K562 (cell line): ENCODE measurements at regions not wholly inside any gene's neighbourhood (a gene's known extent, or its start where the extent isn't known, plus 50 kb on each side); places are given as distances from the start of the nearest gene placed in this dataset.

Source experiments
- ATAC-seq: fragments of 200-7000 bp; cut with Tn5 transposase; 3 replicates; pipeline ENCODE4 v1.9.1; 2020; ENCODE audit warnings: moderate library complexity
- BruUV-seq: library from RNA; stranded (reverse); fragments of 400-500 nt; replicated peaks from 2 replicates; lab custom pipeline; 2021; lab: Mats Ljungman, UMichigan
- CTCF ChIA-PET: fragments of 300-600 bp; formaldehyde crosslinking; extraction: SDS; loops from one replicate; lab custom pipeline; 2021; ENCODE audit warnings: low intra/inter-chr PET ratio; lab: Yijun Ruan, JAX
- POLR2A ChIA-PET: fragments of 300-600, 350-650 bp; sonication (Branson Sonifier 250); formaldehyde crosslinking; extraction: SDS; loops from one replicate; lab custom pipeline; 2021; ENCODE audit warnings: antibody characterized with exemption, inconsistent platforms; lab: Yijun Ruan, JAX
- DNase-seq, 4 experiments: peaks; one replicate each; pipeline versions ENCODE4 v3.0.0 to v3.0.0-alpha.2; 2011 to 2018; ENCODE audit warnings: low spot score in 3 of 4, mixed read lengths in 3 of 4; ENCODE audit errors: extremely low read depth in 1 of 4
- FAIRE-seq: peaks from 2 replicates; lab custom pipeline; 2011; peaks lifted over from hg19 to GRCh38; lab: Jason Lieb, UNC
- H2AFZ ChIP-seq: 2 replicates; pipeline ENCODE4 v1.6.0; 2011; ENCODE audit warnings: low read depth, low read length, control low read depth, inconsistent platforms
- H3K27ac ChIP-seq: fragments of 200-600 bp; 3 replicates; pipeline ENCODE4 v1.8.0; 2011; ENCODE audit warnings: low read depth, mild to moderate bottlenecking, control low read depth, inconsistent platforms, low read length, moderate library complexity, mixed read lengths; ENCODE audit errors: extremely low read depth
- H3K27me3 ChIP-seq, 2 experiments: fragments of 300-600 bp in 1 of 2; 2 replicates in 1 of 2; 3 replicates in 1 of 2; pipeline versions ENCODE4 v1.6.0 to v1.8.0; 2011; ENCODE audit warnings: inconsistent platforms in 2 of 2, low read length in 2 of 2, mild to moderate bottlenecking in 1 of 2, mixed read lengths in 1 of 2, moderate library complexity in 1 of 2; ENCODE audit not compliant: control insufficient read depth in 2 of 2, insufficient read depth in 2 of 2
- H3K36me3 ChIP-seq: fragments of 300-600 bp; 3 replicates; pipeline ENCODE4 v1.8.0; 2011; ENCODE audit warnings: mild to moderate bottlenecking, low read length, inconsistent platforms; ENCODE audit not compliant: control insufficient read depth, insufficient read depth
- H3K4me1 ChIP-seq, 2 experiments: fragments of 200-600 bp in 1 of 2; replicated peaks in 1 of 2; 2 replicates in 1 of 2; 3 replicates in 1 of 2; pipeline versions ENCODE4 v1.5.1 to v1.8.0; 2011; ENCODE audit warnings: inconsistent platforms in 2 of 2, low read length in 2 of 2, mild to moderate bottlenecking in 1 of 2, mixed read lengths in 1 of 2, moderate library complexity in 1 of 2; ENCODE audit not compliant: control insufficient read depth in 2 of 2, insufficient read depth in 2 of 2
- H3K4me2 ChIP-seq: 2 replicates; pipeline ENCODE4 v1.6.1; 2011; ENCODE audit warnings: low read length, control low read depth, inconsistent platforms, mixed read lengths; ENCODE audit not compliant: insufficient read depth
- H3K4me3 ChIP-seq: fragments of 200-600 bp; sonication (generic), shearing (Covaris generic); 2 replicates; pipeline ENCODE4 v1.5.1; 2016; ENCODE audit warnings: control low read depth, inconsistent platforms
- H3K79me2 ChIP-seq: fragments of 200-600 bp; 3 replicates; pipeline ENCODE4 v1.8.0; 2011; ENCODE audit warnings: low read length, inconsistent platforms; ENCODE audit not compliant: control insufficient read depth, insufficient read depth
- H3K9ac ChIP-seq, 2 experiments: 2 replicates each; pipeline versions ENCODE4 v1.6.0 to v1.6.1; 2011; ENCODE audit warnings: low read depth in 2 of 2, low read length in 2 of 2, control low read depth in 1 of 2, inconsistent platforms in 1 of 2, mild to moderate bottlenecking in 1 of 2, mixed read lengths in 1 of 2; ENCODE audit not compliant: insufficient read depth in 1 of 2
- H3K9me1 ChIP-seq: one replicate; pipeline ENCODE4 v1.6.0; 2011; ENCODE audit warnings: inconsistent platforms, mild to moderate bottlenecking, low read length, moderate library complexity; ENCODE audit not compliant: control insufficient read depth, insufficient read depth
- H3K9me3 ChIP-seq: replicated peaks from 2 replicates; pipeline ENCODE4 v1.5.1; 2011; ENCODE audit warnings: low read depth, low read length, inconsistent platforms; ENCODE audit not compliant: control insufficient read depth, insufficient read depth
- H4K20me1 ChIP-seq: replicated peaks from 2 replicates; pipeline ENCODE4 v1.6.1; 2011; ENCODE audit warnings: low read length, inconsistent platforms, mixed read lengths; ENCODE audit not compliant: control insufficient read depth, insufficient read depth
- CEBPB ChIP-seq: fragments of 450-650 bp; IDR thresholded peaks from 2 replicates; pipeline ENCODE4 v1.6.1; 2016; ENCODE audit warnings: missing genetic modification characterization, missing compliant biosample characterization
- ELF1 ChIP-seq: fragments of 200-800 bp; sonication (Bioruptor generic); IDR thresholded peaks from 2 replicates; pipeline ENCODE4 v1.6.1; 2016; ENCODE audit warnings: missing genetic modification characterization, missing compliant biosample characterization
- FOXM1 ChIP-seq, 2 experiments: fragments of 450-650 bp in 1 of 2; sonication (generic) in 1 of 2; formaldehyde crosslinking in 1 of 2; IDR thresholded peaks; 2 replicates each; pipeline versions ENCODE4 v1.6.1 to v1.9.0; 2017 to 2022; ENCODE audit warnings: low read depth in 2 of 2, mild to moderate bottlenecking in 2 of 2, missing genetic modification reagents in 1 of 2, moderate library complexity in 1 of 2
- HMBOX1 ChIP-seq: sonication (generic); IDR thresholded peaks from 2 replicates; pipeline ENCODE4 v1.6.1; 2016
- LARP7 ChIP-seq: fragments of 450-650 bp; IDR thresholded peaks from 2 replicates; pipeline ENCODE4 v1.6.1; 2016
- NELFE ChIP-seq: IDR thresholded peaks from 2 replicates; pipeline ENCODE4 v1.6.1; 2011; ENCODE audit warnings: mild to moderate bottlenecking; ENCODE audit not compliant: insufficient read depth, insufficient read length
- POLR2AphosphoS2 ChIP-seq: IDR thresholded peaks from 2 replicates; pipeline ENCODE4 v1.6.1; 2012; ENCODE audit warnings: low read length, improper control_type of control experiment
- XRCC5 ChIP-seq: fragments of 200-400 bp; formaldehyde crosslinking; IDR thresholded peaks from 2 replicates; pipeline ENCODE4 v1.6.1; 2017; ENCODE audit warnings: low read depth, mild to moderate bottlenecking, low read length
- ZBTB1 ChIP-seq: sonication (generic); formaldehyde crosslinking; IDR thresholded peaks from 2 replicates; pipeline ENCODE4 v1.8.1; 2023; ENCODE audit warnings: missing genetic modification reagents, low read depth, mild to moderate bottlenecking, borderline replicate concordance
- ZBTB33 ChIP-seq: sonication (generic); formaldehyde crosslinking; IDR thresholded peaks from 2 replicates; pipeline ENCODE4 v1.8.1; 2023; ENCODE audit warnings: mild to moderate bottlenecking, missing genetic modification reagents
- ZKSCAN8 ChIP-seq: fragments of 200-800 bp; sonication (Bioruptor generic); IDR thresholded peaks from 2 replicates; pipeline ENCODE4 v1.6.1; 2016; ENCODE audit warnings: missing genetic modification characterization, missing compliant biosample characterization
- WGBS: fragments of 100-300 bp; shearing (Covaris generic); methylation state at CpG from one replicate; pipeline ENCODE4 v1.1.6; 2016; ENCODE audit warnings: low coverage, mixed read lengths; ENCODE audit not compliant: insufficient coverage; ENCODE audit errors: missing lambda C conversion rate; 5-methylcytosine and 5-hydroxymethylcytosine counted together
- in situ Hi-C: fragments of 300-500 bp; cut with MboI; formaldehyde crosslinking; loops from 4 replicates; pipeline ENCODE4 v1.15.0; 2018; ENCODE audit warnings: inconsistent platforms, mixed read lengths
- intact Hi-C: fragments of 100-400 bp; cut with micrococcal nuclease; formaldehyde crosslinking; loops from 2 replicates; pipeline ENCODE4 v1.14.2; 2022
- TF ChIP-seq, protein P1 (sequence below), 2 experiments: fragments of 200-800 bp in 1 of 2; sonication (Bioruptor generic) in 1 of 2; sonication (generic) in 1 of 2; formaldehyde crosslinking in 1 of 2; IDR thresholded peaks in 1 of 2; conservative IDR thresholded peaks in 1 of 2; 2 replicates each; pipeline versions ENCODE4 v1.5.0 to v1.6.1; 2016 to 2020; ENCODE audit warnings: missing compliant biosample characterization in 1 of 2, missing genetic modification characterization in 1 of 2, missing genetic modification reagents in 1 of 2
- TF ChIP-seq, protein P2 (sequence below): sonication (generic); formaldehyde crosslinking; IDR thresholded peaks from 2 replicates; pipeline ENCODE4 v1.8.0; 2022; ENCODE audit warnings: mild to moderate bottlenecking, missing genetic modification reagents, borderline replicate concordance

GRCh38 chr20:53800883-53801604 is 207.4 kb upstream of the ZNF217 start (continued):
- no peak for TF ChIP-seq ZBTB33 (CRISPR knock-in tag)

DNA sequence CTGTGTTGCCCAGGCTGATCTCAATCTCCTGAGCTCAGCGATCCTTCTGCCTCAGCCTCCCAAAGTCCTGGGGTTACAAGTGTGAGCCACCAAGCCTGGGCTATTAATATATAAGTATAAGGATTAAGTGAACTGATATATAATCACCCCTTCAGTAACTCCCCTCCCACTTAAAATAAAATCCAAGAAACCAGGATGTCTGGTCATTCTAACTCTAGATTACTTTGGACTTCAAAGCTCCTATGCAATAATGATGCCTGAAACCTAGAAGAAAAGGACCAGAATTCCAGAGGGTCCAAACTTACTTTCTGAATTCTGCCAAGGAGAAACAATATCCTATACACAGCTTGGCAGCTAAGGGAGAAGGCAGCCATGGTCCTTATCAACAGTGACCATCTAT is 206.8 kb upstream of the ZNF217 start:
- Histone ChIP-seq H3K27me3 (no peaks in the 10 kb centered on the region), H3K79me2 (no peaks in the 10 kb centered on the region), H3K4me1 (peaks cover 0 to 7% of the 10 kb centered on the region in 2 experiments; a peak in 3 of 5 replicates), H3K9me3 (no peaks in the 10 kb centered on the region), H3K9me1 (no peaks in the 10 kb centered on the region), H3K9ac (no peak overlapping the region), H3K4me3 (no peak overlapping the region), H4K20me1 (no peaks in the 10 kb centered on the region), H3K36me3 (no peaks in the 10 kb centered on the region), H2AFZ (peak overlapping the region; percentile 46; the same call in 1 of the 2 replicates), H3K4me2 (peak overlapping the region; percentile 39), H3K27ac (no peak overlapping the region)
- DNase-seq (no peak), ATAC-seq (no peak), FAIRE-seq (no peak)
- WGBS: 50% methylated on average over 1 of the region's 1 CpG
- intact Hi-C loops (no loop called here), in situ Hi-C loops (no loop called here)
- POLR2A ChIA-PET: interaction anchor here (0.7 to 1.6 kb wide), 2 partner anchors 14 to 35 kb away, joined by 3 to 4 read pairs; no protein-coding TSS in a partner anchor
- no TSS peak for BruUV-seq
- CTCF ChIA-PET: no interaction called here
- TF ChIP-seq POLR2AphosphoS2 (no peak), CEBPB (no peak), HMBOX1 (no peak), XRCC5 (no peak), LARP7 (no peak), NELFE (no peak), ZKSCAN8 (no peak), ZBTB1 (CRISPR knock-in tag) (no peak), FOXM1 (IDR thresholded peaks at IDR 0.05; ENCODE audit: low read depth) (no peak), FOXM1 (CRISPR knock-in tag; IDR thresholded peaks at IDR 0.05; ENCODE audit: low read depth) (no peak), ELF1 (tag) (no peak)
- TF ChIP-seq, protein P1, sequence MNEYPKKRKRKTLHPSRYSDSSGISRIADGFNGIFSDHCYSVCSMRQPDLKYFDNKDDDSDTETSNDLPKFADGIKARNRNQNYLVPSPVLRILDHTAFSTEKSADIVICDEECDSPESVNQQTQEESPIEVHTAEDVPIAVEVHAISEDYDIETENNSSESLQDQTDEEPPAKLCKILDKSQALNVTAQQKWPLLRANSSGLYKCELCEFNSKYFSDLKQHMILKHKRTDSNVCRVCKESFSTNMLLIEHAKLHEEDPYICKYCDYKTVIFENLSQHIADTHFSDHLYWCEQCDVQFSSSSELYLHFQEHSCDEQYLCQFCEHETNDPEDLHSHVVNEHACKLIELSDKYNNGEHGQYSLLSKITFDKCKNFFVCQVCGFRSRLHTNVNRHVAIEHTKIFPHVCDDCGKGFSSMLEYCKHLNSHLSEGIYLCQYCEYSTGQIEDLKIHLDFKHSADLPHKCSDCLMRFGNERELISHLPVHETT (CRISPR knock-in tag; conservative IDR thresholded peaks at IDR 0.05 in 1 of 2, IDR thresholded peaks at IDR 0.05 in 1 of 2): no peak
- TF ChIP-seq, protein P2, sequence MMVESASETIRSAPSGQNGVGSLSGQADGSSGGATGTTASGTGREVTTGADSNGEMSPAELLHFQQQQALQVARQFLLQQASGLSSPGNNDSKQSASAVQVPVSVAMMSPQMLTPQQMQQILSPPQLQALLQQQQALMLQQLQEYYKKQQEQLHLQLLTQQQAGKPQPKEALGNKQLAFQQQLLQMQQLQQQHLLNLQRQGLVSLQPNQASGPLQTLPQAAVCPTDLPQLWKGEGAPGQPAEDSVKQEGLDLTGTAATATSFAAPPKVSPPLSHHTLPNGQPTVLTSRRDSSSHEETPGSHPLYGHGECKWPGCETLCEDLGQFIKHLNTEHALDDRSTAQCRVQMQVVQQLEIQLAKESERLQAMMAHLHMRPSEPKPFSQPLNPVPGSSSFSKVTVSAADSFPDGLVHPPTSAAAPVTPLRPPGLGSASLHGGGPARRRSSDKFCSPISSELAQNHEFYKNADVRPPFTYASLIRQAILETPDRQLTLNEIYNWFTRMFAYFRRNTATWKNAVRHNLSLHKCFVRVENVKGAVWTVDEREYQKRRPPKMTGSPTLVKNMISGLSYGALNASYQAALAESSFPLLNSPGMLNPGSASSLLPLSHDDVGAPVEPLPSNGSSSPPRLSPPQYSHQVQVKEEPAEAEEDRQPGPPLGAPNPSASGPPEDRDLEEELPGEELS (CRISPR knock-in tag): no peak
